ENCODE measurements at regions not wholly inside any gene's neighbourhood (a gene's known extent, or its start where the extent isn't known, plus 50 kb on each side); places are given as distances from the start of the nearest gene placed in this dataset.
"Not testable (repeated sequence)": the region's sequence is repeated elsewhere in the genome, so short reads cannot be mapped to it uniquely, and the experiment has no call there.

GRCh38 chr15:24228922-24229321, 446.7 kb upstream of the NPAP1 start:
- TF ChIP-seq EZH2 (IDR thresholded peaks at IDR 0.05; ENCODE audit: insufficient read depth, low read length), result not testable (repeated sequence)
- TF ChIP-seq, protein P1, sequence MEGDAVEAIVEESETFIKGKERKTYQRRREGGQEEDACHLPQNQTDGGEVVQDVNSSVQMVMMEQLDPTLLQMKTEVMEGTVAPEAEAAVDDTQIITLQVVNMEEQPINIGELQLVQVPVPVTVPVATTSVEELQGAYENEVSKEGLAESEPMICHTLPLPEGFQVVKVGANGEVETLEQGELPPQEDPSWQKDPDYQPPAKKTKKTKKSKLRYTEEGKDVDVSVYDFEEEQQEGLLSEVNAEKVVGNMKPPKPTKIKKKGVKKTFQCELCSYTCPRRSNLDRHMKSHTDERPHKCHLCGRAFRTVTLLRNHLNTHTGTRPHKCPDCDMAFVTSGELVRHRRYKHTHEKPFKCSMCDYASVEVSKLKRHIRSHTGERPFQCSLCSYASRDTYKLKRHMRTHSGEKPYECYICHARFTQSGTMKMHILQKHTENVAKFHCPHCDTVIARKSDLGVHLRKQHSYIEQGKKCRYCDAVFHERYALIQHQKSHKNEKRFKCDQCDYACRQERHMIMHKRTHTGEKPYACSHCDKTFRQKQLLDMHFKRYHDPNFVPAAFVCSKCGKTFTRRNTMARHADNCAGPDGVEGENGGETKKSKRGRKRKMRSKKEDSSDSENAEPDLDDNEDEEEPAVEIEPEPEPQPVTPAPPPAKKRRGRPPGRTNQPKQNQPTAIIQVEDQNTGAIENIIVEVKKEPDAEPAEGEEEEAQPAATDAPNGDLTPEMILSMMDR (IDR thresholded peaks at IDR 0.05; ENCODE audit: insufficient read depth, low read depth, low read length), result not testable (repeated sequence)
